OCI-LY1 (cell line): ENCODE measurements at regions not wholly inside any gene's neighbourhood (a gene's known extent, or its start where the extent isn't known, plus 50 kb on each side); places are given as distances from the start of the nearest gene placed in this dataset.

Experiments used
- EZH2 ChIP-seq: fragments of 200-600 bp; sonication (generic), shearing (Covaris generic); IDR thresholded peaks from 2 replicates; pipeline ENCODE4 v1.8.0; 2017; ENCODE audit warnings: borderline replicate concordance, mixed run types, mild to moderate bottlenecking, antibody characterized with exemption, low read length, moderate library complexity, mixed read lengths
- TF ChIP-seq, protein P1 (sequence below): fragments of 200-600 bp; sonication (generic), shearing (Covaris generic); IDR thresholded peaks from 2 replicates; pipeline ENCODE4 v1.5.1; 2017; ENCODE audit warnings: mild to moderate bottlenecking, antibody characterized with exemption, low read length, moderate library complexity, mixed read lengths

DNA sequence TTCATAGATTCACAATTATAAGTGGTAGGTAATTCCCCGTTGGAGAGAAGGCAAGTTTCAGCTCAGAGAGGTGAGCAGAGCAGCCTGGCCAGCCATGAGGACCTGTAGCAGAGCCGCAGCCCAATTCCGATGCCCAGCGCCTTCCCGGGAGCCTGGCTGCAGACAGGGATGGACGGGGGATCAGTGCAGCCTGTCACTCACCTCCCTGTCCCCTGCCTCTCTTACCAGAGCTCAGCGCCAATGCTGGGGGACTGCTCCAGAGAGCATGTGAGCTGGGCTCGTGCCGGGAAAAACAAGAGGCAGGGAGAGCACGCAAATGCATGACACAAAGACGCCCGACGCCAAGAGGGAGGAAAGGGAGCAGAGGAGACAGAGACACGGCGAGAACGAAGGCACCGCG, 231.9 kb downstream of the BCL11B start:
- TF ChIP-seq, protein P1, sequence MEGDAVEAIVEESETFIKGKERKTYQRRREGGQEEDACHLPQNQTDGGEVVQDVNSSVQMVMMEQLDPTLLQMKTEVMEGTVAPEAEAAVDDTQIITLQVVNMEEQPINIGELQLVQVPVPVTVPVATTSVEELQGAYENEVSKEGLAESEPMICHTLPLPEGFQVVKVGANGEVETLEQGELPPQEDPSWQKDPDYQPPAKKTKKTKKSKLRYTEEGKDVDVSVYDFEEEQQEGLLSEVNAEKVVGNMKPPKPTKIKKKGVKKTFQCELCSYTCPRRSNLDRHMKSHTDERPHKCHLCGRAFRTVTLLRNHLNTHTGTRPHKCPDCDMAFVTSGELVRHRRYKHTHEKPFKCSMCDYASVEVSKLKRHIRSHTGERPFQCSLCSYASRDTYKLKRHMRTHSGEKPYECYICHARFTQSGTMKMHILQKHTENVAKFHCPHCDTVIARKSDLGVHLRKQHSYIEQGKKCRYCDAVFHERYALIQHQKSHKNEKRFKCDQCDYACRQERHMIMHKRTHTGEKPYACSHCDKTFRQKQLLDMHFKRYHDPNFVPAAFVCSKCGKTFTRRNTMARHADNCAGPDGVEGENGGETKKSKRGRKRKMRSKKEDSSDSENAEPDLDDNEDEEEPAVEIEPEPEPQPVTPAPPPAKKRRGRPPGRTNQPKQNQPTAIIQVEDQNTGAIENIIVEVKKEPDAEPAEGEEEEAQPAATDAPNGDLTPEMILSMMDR, result no peak
- no peak for TF ChIP-seq EZH2
